Vagina (tissue), 2 donors: ENCODE measurements at regions not wholly inside any gene's neighbourhood (a gene's known extent, or its start where the extent isn't known, plus 50 kb on each side); places are given as distances from the start of the nearest gene placed in this dataset.
A peak's percentile ranks its signal among the peaks of the same experiment; 100 is the strongest.

ENCODE experiments used
- DNase-seq, 2 donors: peaks; one replicate each; pipeline ENCODE4 v3.0.0-alpha.2; 2017; ENCODE audit errors: extremely low spot score in 2 of 2
- H3K27ac ChIP-seq: fragments of 200-600 bp; sonication (generic); one replicate; pipeline ENCODE4 v1.5.1; 2019
- H3K27me3 ChIP-seq: fragments of 200-600 bp; sonication (generic); one replicate; pipeline ENCODE4 v1.5.1; 2019
- H3K36me3 ChIP-seq, 2 donors: fragments of 200-600 bp; sonication (generic); one replicate each; pipeline ENCODE4 v1.5.1; 2017 to 2019
- H3K4me1 ChIP-seq: fragments of 200-600 bp; sonication (generic); one replicate; pipeline ENCODE4 v1.5.1; 2019
- H3K4me3 ChIP-seq, 2 donors: fragments of 200-600 bp; sonication (generic); 1 replicate in 1 of 2; 2 replicates in 1 of 2; pipeline ENCODE4 v1.5.1; 2016 to 2019
- H3K9me3 ChIP-seq: fragments of 200-600 bp; sonication (generic); one replicate; pipeline ENCODE4 v1.5.1; 2019
- POLR2A ChIP-seq, 2 donors: fragments of 450-650 bp; IDR thresholded peaks; one replicate each; pipeline ENCODE4 v1.6.1; 2017; ENCODE audit warnings: antibody characterized with exemption in 2 of 2, mild to moderate bottlenecking in 2 of 2, moderate library complexity in 2 of 2
- POLR2AphosphoS5 ChIP-seq, 2 donors: sonication (generic); formaldehyde crosslinking; IDR thresholded peaks; one replicate each; pipeline ENCODE4 v1.9.0; 2017; ENCODE audit warnings: antibody characterized with exemption in 2 of 2, mild to moderate bottlenecking in 2 of 2, low read depth in 1 of 2; ENCODE audit not compliant: insufficient read depth in 1 of 2
- intact Hi-C: fragments of 100-400 bp; cut with DNase I; formaldehyde crosslinking; loops from one replicate; pipeline ENCODE4 v1.15.1; 2023
- TF ChIP-seq, protein P1 (sequence below), 3 experiments: fragments of 450-650 bp in 2 of 3; fragments of 200-600 bp in 1 of 3; sonication (generic) in 1 of 3; IDR thresholded peaks; one replicate each; pipeline ENCODE4 v1.5.1; 2017 to 2019; ENCODE audit warnings: antibody characterized with exemption in 3 of 3, mild to moderate bottlenecking in 2 of 3, moderate library complexity in 2 of 3

DNA sequence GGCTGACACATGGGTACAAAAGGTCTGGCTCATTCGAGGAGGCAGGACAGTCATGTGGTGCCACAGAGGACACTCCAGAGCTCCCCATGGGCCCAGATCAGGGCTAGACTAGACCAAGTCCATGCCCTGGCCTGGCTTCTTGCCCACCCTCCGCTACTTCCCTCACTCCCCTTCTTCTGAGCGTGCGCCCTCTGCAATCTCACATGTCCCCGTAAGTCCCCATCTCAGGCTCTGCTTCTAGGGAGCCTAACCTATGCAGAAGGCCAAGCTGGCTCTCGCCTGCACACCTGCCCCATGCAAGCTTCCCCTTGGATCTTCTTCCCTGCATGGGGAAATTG is 553.6 kb downstream of the PTPRU start:
- Histone ChIP-seq H3K4me1 (peaks cover 4% of the 10 kb centered on the region), H3K9me3 (no peaks in the 10 kb centered on the region), H3K36me3 (no peaks in the 10 kb centered on the region), H3K27ac (no peak overlapping the region), H3K4me3 (no peak overlapping the region), H3K27me3 (no peaks in the 10 kb centered on the region)
- TF ChIP-seq POLR2A (IDR thresholded peaks at IDR 0.05) = no peak
- no peak for TF ChIP-seq POLR2AphosphoS5 (IDR thresholded peaks at IDR 0.05; ENCODE audit: insufficient read depth in 1 of 2, low read depth in 1 of 2)
- TF ChIP-seq, protein P1, sequence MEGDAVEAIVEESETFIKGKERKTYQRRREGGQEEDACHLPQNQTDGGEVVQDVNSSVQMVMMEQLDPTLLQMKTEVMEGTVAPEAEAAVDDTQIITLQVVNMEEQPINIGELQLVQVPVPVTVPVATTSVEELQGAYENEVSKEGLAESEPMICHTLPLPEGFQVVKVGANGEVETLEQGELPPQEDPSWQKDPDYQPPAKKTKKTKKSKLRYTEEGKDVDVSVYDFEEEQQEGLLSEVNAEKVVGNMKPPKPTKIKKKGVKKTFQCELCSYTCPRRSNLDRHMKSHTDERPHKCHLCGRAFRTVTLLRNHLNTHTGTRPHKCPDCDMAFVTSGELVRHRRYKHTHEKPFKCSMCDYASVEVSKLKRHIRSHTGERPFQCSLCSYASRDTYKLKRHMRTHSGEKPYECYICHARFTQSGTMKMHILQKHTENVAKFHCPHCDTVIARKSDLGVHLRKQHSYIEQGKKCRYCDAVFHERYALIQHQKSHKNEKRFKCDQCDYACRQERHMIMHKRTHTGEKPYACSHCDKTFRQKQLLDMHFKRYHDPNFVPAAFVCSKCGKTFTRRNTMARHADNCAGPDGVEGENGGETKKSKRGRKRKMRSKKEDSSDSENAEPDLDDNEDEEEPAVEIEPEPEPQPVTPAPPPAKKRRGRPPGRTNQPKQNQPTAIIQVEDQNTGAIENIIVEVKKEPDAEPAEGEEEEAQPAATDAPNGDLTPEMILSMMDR (IDR thresholded peaks at IDR 0.05) = no peak
- intact Hi-C loops = no loop called here
- DNase-seq = peak in 1 of 2 donors; percentile 75

DNA sequence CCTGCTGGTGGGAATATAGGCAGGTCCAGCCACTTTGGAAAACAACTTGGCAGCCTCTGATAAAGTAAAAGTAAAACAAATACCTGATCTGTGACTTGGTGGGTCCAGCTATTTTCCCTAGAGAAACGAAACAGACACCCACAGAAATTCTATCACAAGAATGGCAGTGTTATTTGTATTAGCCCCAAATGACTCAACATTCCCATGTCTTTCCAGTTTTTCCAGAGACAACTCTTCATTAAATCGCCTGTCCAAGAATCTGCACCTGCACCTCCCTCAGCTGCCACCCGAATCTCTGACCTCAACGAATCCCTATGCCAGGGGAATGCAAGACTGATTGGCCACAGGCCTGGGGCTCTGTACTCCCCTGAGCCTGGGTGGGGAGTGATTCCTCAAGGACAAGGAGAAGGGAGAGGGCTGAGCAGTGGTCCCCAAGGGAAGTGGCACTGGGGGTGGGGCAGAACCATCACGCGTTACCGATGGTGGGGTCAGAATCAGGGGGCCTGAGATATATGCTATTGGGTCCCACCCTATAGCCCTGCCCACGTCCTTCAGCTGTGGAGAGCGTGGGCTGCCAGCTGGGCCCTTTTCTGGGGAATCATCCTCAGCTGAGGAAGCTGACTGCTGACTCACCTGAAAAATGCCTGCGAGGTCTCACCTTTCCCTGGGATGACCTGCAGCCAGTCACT is 553.0 kb downstream of the PTPRU start:
- TF ChIP-seq POLR2AphosphoS5 (IDR thresholded peaks at IDR 0.05; ENCODE audit: insufficient read depth in 1 of 2, low read depth in 1 of 2) = no peak
- TF ChIP-seq POLR2A (IDR thresholded peaks at IDR 0.05) = no peak
- TF ChIP-seq, protein P1 (IDR thresholded peaks at IDR 0.05) = no peak
- Histone ChIP-seq H3K4me3 (no peak overlapping the region), H3K27ac (no peak overlapping the region), H3K9me3 (no peaks in the 10 kb centered on the region), H3K27me3 (no peaks in the 10 kb centered on the region), H3K36me3 (no peaks in the 10 kb centered on the region), H3K4me1 (peaks cover 4% of the 10 kb centered on the region)
- intact Hi-C loops = no loop called here
- peak in 1 of 2 donors; percentile 60 for DNase-seq

- H3K4me1 ChIP-seq = peaks cover 4% of the 10 kb centered on the region
- no peaks in the 10 kb centered on the region for H3K36me3 ChIP-seq
- H3K27me3 ChIP-seq = no peaks in the 10 kb centered on the region
- no peaks in the 10 kb centered on the region for H3K9me3 ChIP-seq
- TF ChIP-seq POLR2AphosphoS5 (IDR thresholded peaks at IDR 0.05; ENCODE audit: insufficient read depth in 1 of 2, low read depth in 1 of 2) (no peak), POLR2A (IDR thresholded peaks at IDR 0.05) (no peak)
- TF ChIP-seq, protein P1 (IDR thresholded peaks at IDR 0.05) = no peak
- peak; percentile 47 to 87 for DNase-seq
- intact Hi-C loops = no loop called here
- H3K27ac ChIP-seq = no peak overlapping the region
- no peak overlapping the region for H3K4me3 ChIP-seq
These were observed 550.7 kb downstream of the PTPRU start for GRCh38 chr1:29786791-29787732.

- Histone ChIP-seq H3K27me3 (no peaks in the 10 kb centered on the region), H3K27ac (no peak overlapping the region), H3K36me3 (no peaks in the 10 kb centered on the region), H3K9me3 (no peaks in the 10 kb centered on the region), H3K4me3 (no peak overlapping the region), H3K4me1 (peaks cover 4% of the 10 kb centered on the region)
- intact Hi-C loops = no loop called here
- DNase-seq = no peak
- TF ChIP-seq POLR2A (IDR thresholded peaks at IDR 0.05) (no peak), POLR2AphosphoS5 (IDR thresholded peaks at IDR 0.05; ENCODE audit: insufficient read depth in 1 of 2, low read depth in 1 of 2) (no peak)
- TF ChIP-seq, protein P1 (IDR thresholded peaks at IDR 0.05) = no peak
These were observed 549.9 kb downstream of the PTPRU start for GRCh38 chr1:29786195-29786594.
